KBM-7 (cell line): ENCODE measurements at regions not wholly inside any gene's neighbourhood (a gene's known extent, or its start where the extent isn't known, plus 50 kb on each side); places are given as distances from the start of the nearest gene placed in this dataset.

Experiments used
- DNase-seq: peaks from one replicate; pipeline ENCODE4 v3.0.0-alpha.2; 2015
- in situ Hi-C: fragments of 300-500 bp; cut with MboI; formaldehyde crosslinking; loops from 2 replicates; pipeline ENCODE4 v1.14.3; 2020; ENCODE audit warnings: low sequenced_read_pairs, low pct_unique_long_range_greater_than_20kb, mixed read lengths

GRCh38 chr16:85497622-85498314 is 115.4 kb upstream of the GSE1 start:
- in situ Hi-C loops, result no loop called here
- DNase-seq, result no peak

GRCh38 chr16:85498607-85499006 is 114.5 kb upstream of the GSE1 start:
- peak; percentile 25 for DNase-seq
- in situ Hi-C loops, result no loop called here

- DNase-seq, result peak; percentile 33
- in situ Hi-C loops, result no loop called here
These were observed 112.9 kb upstream of the GSE1 start for GRCh38 chr16:85500220-85500619.

GRCh38 chr16:85501900-85502299 is 111.2 kb upstream of the GSE1 start:
- no peak for DNase-seq
- in situ Hi-C loops, result no loop called here

- in situ Hi-C loops, result no loop called here
- no peak for DNase-seq
These were observed 110.8 kb upstream of the GSE1 start for GRCh38 chr16:85502357-85502756.

GRCh38 chr16:85503679-85504231 is 109.4 kb upstream of the GSE1 start:
- in situ Hi-C loops, result no loop called here
- no peak for DNase-seq

- in situ Hi-C loops, result no loop called here
- no peak for DNase-seq
These were observed 108.9 kb upstream of the GSE1 start for GRCh38 chr16:85504242-85504641.

GRCh38 chr16:85505794-85506634 is 107.1 kb upstream of the GSE1 start:
- in situ Hi-C loops, result no loop called here
- no peak for DNase-seq

GRCh38 chr16:85506635-85506911 is 106.5 kb upstream of the GSE1 start:
- no peak for DNase-seq
- in situ Hi-C loops, result no loop called here

- in situ Hi-C loops, result no loop called here
- DNase-seq, result no peak
These were observed 105.8 kb upstream of the GSE1 start for GRCh38 chr16:85507342-85507741.

- DNase-seq, result no peak
- in situ Hi-C loops, result no loop called here
These were observed 104.7 kb upstream of the GSE1 start for GRCh38 chr16:85508388-85508787.

GRCh38 chr16:85508993-85509392 is 104.1 kb upstream of the GSE1 start:
- DNase-seq, result no peak
- in situ Hi-C loops, result no loop called here

- DNase-seq, result no peak
- in situ Hi-C loops, result no loop called here
These were observed 103.0 kb upstream of the GSE1 start for GRCh38 chr16:85510041-85510659.

GRCh38 chr16:85511938-85512807 is 100.9 kb upstream of the GSE1 start:
- in situ Hi-C loops, result no loop called here
- no peak for DNase-seq

GRCh38 chr16:85512808-85513115 is 100.4 kb upstream of the GSE1 start:
- DNase-seq, result no peak
- in situ Hi-C loops, result no loop called here

- in situ Hi-C loops, result no loop called here
These were observed 99.9 kb upstream of the GSE1 start for GRCh38 chr16:85513180-85513579.

GRCh38 chr16:85513649-85514048 is 99.5 kb upstream of the GSE1 start:
- no peak for DNase-seq
- in situ Hi-C loops, result no loop called here

More at GRCh38 chr16:85513180-85513579, 99.9 kb upstream of the GSE1 start:
- no peak for DNase-seq

- in situ Hi-C loops, result no loop called here
- DNase-seq, result no peak
These were observed 98.9 kb upstream of the GSE1 start for GRCh38 chr16:85514295-85514597.

GRCh38 chr16:85514598-85515318 is 98.4 kb upstream of the GSE1 start:
- in situ Hi-C loops, result no loop called here
- DNase-seq, result no peak
